VCaP (cell line): ENCODE measurements at regions not wholly inside any gene's neighbourhood (a gene's known extent, or its start where the extent isn't known, plus 50 kb on each side); places are given as distances from the start of the nearest gene placed in this dataset.

Experiments used
- H3K27ac ChIP-seq: fragments of 450-650 bp; 2 replicates; pipeline ENCODE4 v1.5.1; 2017
- TF ChIP-seq, protein P1 (sequence below): fragments of 450-650 bp; conservative IDR thresholded peaks from 2 replicates; pipeline ENCODE4 v1.5.1; 2017; ENCODE audit warnings: mild to moderate bottlenecking, moderate library complexity

DNA sequence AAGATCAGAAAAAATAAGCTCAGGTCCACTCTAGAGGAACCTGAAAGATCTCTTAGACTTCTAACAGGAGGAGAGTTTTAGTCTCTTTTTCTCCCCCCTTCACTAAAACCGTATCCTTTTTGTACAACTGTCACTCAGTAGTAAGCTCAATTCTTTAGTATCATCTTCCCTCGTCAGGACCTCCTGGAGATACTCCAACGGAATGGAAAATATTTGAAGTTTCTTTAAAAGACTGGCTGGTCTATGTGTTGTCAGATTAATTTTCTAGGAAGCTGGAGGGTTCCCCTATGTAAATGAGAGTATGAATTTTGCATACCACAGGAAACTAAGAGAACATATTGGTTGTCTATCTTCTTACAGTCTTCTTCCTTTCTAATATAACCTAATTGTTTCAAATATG lies 747.7 kb upstream of the CBLB start:
- TF ChIP-seq, protein P1, sequence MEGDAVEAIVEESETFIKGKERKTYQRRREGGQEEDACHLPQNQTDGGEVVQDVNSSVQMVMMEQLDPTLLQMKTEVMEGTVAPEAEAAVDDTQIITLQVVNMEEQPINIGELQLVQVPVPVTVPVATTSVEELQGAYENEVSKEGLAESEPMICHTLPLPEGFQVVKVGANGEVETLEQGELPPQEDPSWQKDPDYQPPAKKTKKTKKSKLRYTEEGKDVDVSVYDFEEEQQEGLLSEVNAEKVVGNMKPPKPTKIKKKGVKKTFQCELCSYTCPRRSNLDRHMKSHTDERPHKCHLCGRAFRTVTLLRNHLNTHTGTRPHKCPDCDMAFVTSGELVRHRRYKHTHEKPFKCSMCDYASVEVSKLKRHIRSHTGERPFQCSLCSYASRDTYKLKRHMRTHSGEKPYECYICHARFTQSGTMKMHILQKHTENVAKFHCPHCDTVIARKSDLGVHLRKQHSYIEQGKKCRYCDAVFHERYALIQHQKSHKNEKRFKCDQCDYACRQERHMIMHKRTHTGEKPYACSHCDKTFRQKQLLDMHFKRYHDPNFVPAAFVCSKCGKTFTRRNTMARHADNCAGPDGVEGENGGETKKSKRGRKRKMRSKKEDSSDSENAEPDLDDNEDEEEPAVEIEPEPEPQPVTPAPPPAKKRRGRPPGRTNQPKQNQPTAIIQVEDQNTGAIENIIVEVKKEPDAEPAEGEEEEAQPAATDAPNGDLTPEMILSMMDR, result no peak
- H3K27ac ChIP-seq, result no peak overlapping the region

DNA sequence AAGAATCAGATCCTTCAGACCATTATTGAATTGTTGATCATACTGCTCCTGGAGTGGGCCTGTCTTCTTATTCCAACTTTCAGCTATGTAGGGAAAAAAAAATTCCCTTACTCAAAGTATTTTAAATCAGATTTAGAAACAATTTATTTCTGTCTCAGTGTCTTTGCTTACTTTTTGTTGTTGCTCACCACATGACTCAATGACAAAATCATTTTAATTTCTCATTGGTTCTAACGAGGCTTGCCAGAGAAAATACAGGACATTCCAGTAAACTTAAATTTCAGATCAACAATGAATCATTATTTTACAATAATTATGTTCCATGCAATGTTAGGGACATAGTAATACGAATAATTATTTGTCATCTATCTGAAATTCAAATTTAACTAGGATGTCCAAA lies 748.5 kb upstream of the CBLB start:
- no peak overlapping the region for H3K27ac ChIP-seq
- TF ChIP-seq, protein P1, result no peak

DNA sequence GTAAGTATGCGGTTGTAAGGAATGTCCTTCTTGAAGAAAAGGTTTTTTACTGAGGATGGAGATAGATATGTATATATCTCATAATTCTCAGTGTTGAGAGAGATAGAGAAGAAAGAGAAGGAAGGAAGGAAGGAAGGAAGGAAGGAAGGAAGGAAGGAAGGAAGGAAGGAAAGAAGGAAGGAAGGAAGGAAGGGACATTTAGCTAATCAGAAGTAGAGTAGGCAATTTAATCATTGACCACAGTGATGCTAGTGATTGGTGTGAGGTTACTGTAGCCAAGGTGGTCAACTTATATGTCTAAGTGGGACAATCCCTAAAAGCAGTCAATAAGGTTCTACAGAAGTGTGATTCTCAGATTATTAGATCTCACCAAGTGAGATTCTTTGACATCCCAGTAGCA lies 751.8 kb upstream of the CBLB start:
- no peak overlapping the region for H3K27ac ChIP-seq
- TF ChIP-seq, protein P1, result no peak

DNA sequence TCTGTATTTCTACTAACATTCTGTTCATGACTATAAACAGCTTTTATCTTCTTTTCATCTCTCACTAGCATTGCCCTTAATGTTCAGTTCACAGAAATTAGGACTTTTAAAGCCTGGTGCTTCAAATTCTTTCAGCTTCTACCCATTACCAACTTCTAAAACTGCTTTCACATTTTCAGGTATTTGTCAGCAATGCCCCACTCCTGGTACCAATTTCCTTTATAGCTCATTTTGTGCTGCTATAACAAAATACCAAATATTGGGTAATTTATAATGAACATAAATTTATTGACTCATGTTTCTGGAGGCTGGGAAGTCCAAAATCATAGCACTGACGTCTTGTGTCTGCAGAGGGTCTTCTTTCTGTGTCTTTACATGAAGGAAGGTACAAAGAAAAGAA lies 753.1 kb upstream of the CCDC54 start:
- no peak overlapping the region for H3K27ac ChIP-seq
- TF ChIP-seq, protein P1, result no peak

DNA sequence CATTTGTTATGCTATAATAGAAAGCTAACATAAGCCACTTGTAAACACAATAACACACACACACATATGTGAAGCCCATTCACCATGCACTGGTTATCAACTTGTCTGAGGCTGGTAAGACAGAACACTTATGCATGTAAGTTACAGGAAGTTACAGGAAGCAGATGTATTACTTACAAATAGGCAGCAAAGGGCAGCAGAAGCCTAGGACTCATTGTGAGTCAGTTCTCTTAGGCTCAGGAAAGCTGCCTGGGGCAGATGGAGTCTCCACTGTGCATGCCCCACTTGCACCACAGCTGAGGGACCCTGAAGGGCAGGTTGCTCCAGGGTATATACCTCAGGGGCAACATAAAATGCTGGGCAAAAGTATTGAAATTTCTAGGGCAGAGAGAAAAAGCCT lies 748.8 kb upstream of the CCDC54 start:
- TF ChIP-seq, protein P1, result no peak
- no peak overlapping the region for H3K27ac ChIP-seq

DNA sequence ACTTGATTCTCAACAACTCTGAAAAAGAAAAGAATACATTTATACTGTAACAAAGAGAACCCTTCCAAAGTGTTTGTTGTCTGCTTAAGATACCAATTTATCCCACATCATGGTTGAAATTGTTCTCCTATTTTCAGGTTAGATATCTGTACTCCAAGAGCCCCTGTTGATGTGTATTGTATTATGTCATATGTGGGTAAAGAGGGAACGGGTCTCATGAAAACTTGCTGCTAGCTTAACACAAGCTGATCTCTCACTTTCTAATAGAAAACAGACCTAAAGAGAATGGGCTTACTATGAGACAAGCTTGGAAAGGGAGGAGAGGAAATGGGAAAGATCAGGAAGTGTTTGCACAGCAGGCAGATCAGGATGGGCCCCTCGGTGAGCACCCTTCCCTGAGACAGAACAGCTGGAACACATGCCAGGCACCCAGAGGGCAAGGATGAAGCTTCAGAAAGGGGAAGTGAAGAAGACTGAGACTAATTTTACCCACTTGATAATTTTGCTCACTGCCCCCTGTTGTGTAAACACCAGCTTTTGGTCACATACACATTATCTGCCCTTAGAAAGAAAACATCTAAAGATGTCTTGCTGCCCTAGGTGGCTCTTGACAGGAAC lies 747.9 kb upstream of the CCDC54 start:
- no peak overlapping the region for H3K27ac ChIP-seq
- TF ChIP-seq, protein P1, result no peak

DNA sequence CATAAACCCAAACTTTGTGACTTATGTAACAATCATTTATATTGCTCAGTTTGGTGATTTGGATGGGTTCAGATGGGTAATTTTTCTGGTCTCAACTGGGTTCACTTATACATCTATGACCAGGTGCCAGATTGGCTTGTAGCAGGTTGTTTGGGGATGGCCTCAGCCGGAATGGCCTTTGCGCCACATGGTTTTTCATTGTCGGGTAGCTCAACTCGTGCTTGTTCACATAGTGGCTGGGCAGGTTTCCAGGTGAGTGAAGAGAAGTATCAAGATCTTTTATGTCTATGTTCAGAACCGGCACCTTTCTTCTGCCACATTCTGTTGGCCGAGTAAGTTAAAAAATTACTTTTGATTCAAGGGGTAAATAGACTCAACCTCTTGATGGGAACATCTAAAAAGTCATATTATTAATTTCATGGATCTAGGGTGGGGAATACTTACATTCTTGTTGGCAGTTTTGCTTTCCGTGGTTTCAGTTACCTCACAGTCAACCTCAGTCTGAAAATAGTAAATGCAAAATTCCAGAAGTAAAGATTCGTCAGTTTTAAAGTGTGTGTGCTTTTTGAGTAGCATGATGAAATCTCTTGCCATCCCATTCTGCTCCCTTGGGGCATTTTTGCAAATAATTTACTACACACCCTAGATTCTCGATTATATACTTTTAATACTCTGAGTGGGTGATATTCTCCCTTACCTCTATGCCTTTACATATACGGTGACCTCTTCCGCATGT lies 745.7 kb upstream of the CCDC54 start:
- H3K27ac ChIP-seq, result no peak overlapping the region
- TF ChIP-seq, protein P1, result no peak
